GM23248 (cell line): ENCODE measurements at regions not wholly inside any gene's neighbourhood (a gene's known extent, or its start where the extent isn't known, plus 50 kb on each side); places are given as distances from the start of the nearest gene placed in this dataset.

ENCODE experiments used
- DNase-seq: peaks from one replicate; pipeline ENCODE4 v3.0.0-alpha.2; 2015
- H2AFZ ChIP-seq: fragments of 200-600 bp; sonication (generic); 2 replicates; pipeline ENCODE4 v1.6.1; 2016; ENCODE audit warnings: antibody characterized with exemption
- H3F3A ChIP-seq: fragments of 200-600 bp; sonication (generic); 2 replicates; pipeline ENCODE4 v1.6.1; 2016; ENCODE audit warnings: mild to moderate bottlenecking, antibody characterized with exemption, mixed run types; ENCODE audit not compliant: insufficient read depth
- H3K27ac ChIP-seq: fragments of 200-600 bp; sonication (generic); 2 replicates; pipeline ENCODE4 v1.5.1; 2016; ENCODE audit warnings: mild to moderate bottlenecking
- H3K27me3 ChIP-seq: fragments of 200-600 bp; sonication (generic); replicated peaks from 2 replicates; pipeline ENCODE4 v1.6.1; 2016; ENCODE audit warnings: mild to moderate bottlenecking; ENCODE audit not compliant: insufficient read depth
- H3K36me3 ChIP-seq: fragments of 200-600 bp; sonication (generic); 2 replicates; pipeline ENCODE4 v1.6.1; 2016; ENCODE audit warnings: low read depth, mild to moderate bottlenecking
- H3K4me1 ChIP-seq: fragments of 200-600 bp; sonication (generic); 2 replicates; pipeline ENCODE4 v1.6.1; 2016; ENCODE audit warnings: mild to moderate bottlenecking; ENCODE audit not compliant: insufficient read depth
- H3K4me2 ChIP-seq: fragments of 200-600 bp; sonication (generic); one replicate; pipeline ENCODE4 v1.6.1; 2016; ENCODE audit warnings: mild to moderate bottlenecking; ENCODE audit not compliant: unreplicated experiment
- H3K4me3 ChIP-seq: fragments of 200-600 bp; sonication (generic); 2 replicates; pipeline ENCODE4 v1.5.1; 2016; ENCODE audit warnings: mild to moderate bottlenecking
- H3K79me2 ChIP-seq: fragments of 200-600 bp; sonication (generic); 2 replicates; pipeline ENCODE4 v1.6.1; 2016; ENCODE audit warnings: mild to moderate bottlenecking; ENCODE audit not compliant: insufficient read depth
- H3K9ac ChIP-seq: fragments of 200-600 bp; sonication (generic); 2 replicates; pipeline ENCODE4 v1.6.1; 2016; ENCODE audit warnings: mild to moderate bottlenecking
- H3K9me2 ChIP-seq: fragments of 200-600 bp; sonication (generic); 2 replicates; pipeline ENCODE4 v1.6.1; 2016; ENCODE audit warnings: mixed run types, mild to moderate bottlenecking, moderate library complexity; ENCODE audit not compliant: insufficient read depth
- H3K9me3 ChIP-seq: fragments of 200-600 bp; sonication (generic); one replicate; pipeline ENCODE4 v1.6.1; 2017; ENCODE audit warnings: low read depth
- H4K20me1 ChIP-seq: fragments of 200-600 bp; sonication (generic); 2 replicates; pipeline ENCODE4 v1.6.0; 2016; ENCODE audit not compliant: insufficient read depth
- EZH2 ChIP-seq: fragments of 200-600 bp; sonication (generic); IDR thresholded peaks from 2 replicates; pipeline ENCODE4 v1.6.1; 2018; ENCODE audit warnings: antibody characterized with exemption, mild to moderate bottlenecking; ENCODE audit not compliant: insufficient read depth, poor library complexity, severe bottlenecking
- EZH2phosphoT487 ChIP-seq: fragments of 200-600 bp; sonication (generic); IDR thresholded peaks from 2 replicates; pipeline ENCODE4 v1.6.1; 2018; ENCODE audit warnings: antibody characterized with exemption, moderate library complexity, mild to moderate bottlenecking, low read depth; ENCODE audit not compliant: insufficient read depth
- WGBS, 2 experiments: methylation state at CpG; one replicate each; pipeline ENCODE4 v1.1.6; 2015 to 2017; ENCODE audit warnings: low lambda C conversion rate in 2 of 2, low coverage in 1 of 2; ENCODE audit errors: missing lambda C conversion rate in 2 of 2; 5-methylcytosine and 5-hydroxymethylcytosine counted together
- in situ Hi-C: fragments of 300-500 bp; cut with MboI; formaldehyde crosslinking; loops from 2 replicates; pipeline ENCODE4 v1.15.0; 2020

GRCh38 chr10:55098452-55098851 is 297.4 kb upstream of the PCDH15 start:
- Histone ChIP-seq H3K79me2 (no peaks in the 10 kb centered on the region), H3K27me3 (no peaks in the 10 kb centered on the region), H2AFZ (no peak overlapping the region), H3K9me3 (no peaks in the 10 kb centered on the region), H3K4me3 (no peak overlapping the region), H3K36me3 (no peaks in the 10 kb centered on the region), H3F3A (no peaks in the 10 kb centered on the region), H3K9me2 (no peaks in the 10 kb centered on the region), H3K4me2 (no peak overlapping the region), H4K20me1 (no peaks in the 10 kb centered on the region), H3K27ac (no peak overlapping the region), H3K4me1 (no peaks in the 10 kb centered on the region), H3K9ac (no peak overlapping the region)
- no peak for DNase-seq
- 68 to 74% methylated on average over 9 of the region's 9 CpGs for WGBS, 2 experiments
- in situ Hi-C loops, result no loop called here
- TF ChIP-seq EZH2 (no peak), EZH2phosphoT487 (no peak)

GRCh38 chr10:55091691-55092328 is 290.8 kb upstream of the PCDH15 start:
- no peaks in the 10 kb centered on the region for H3K79me2 ChIP-seq
- H3K4me1 ChIP-seq, result no peaks in the 10 kb centered on the region
- in situ Hi-C loops, result no loop called here
- no peak overlapping the region for H3K4me3 ChIP-seq
- H3K9ac ChIP-seq, result no peak overlapping the region
- H3F3A ChIP-seq, result no peaks in the 10 kb centered on the region
- no peak overlapping the region for H3K27ac ChIP-seq
- H3K9me3 ChIP-seq, result no peaks in the 10 kb centered on the region
- no peaks in the 10 kb centered on the region for H3K9me2 ChIP-seq
- H3K27me3 ChIP-seq, result no peaks in the 10 kb centered on the region
- no peak overlapping the region for H2AFZ ChIP-seq
- no peak for TF ChIP-seq EZH2
- no peak for TF ChIP-seq EZH2phosphoT487
- H4K20me1 ChIP-seq, result no peaks in the 10 kb centered on the region
- H3K36me3 ChIP-seq, result no peaks in the 10 kb centered on the region
- no peak overlapping the region for H3K4me2 ChIP-seq
- DNase-seq, result peak; percentile 47
- WGBS, 2 experiments, result 0% methylated on average over 1 of the region's 1 CpG

DNA sequence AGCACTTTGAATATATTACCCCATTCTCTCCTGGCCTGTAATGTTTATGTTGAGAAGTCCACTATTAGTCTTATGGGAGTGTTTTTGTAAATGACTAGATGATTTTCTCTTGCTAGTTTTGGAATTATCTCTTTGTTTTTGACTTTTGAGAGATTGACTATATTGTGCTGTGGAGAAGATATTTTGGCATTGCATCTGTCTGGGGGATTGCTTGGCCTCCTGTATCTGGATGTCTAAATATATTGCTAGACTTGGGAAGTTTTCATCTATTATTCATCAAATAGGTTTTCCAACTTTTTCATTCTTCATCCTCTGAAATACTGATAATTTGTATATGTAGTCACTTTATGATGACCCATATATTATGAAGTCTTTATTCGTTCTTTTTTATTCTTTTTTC is 277.1 kb upstream of the PCDH15 start:
- Histone ChIP-seq H3K9me3 (no peaks in the 10 kb centered on the region), H3K9me2 (no peaks in the 10 kb centered on the region), H4K20me1 (no peaks in the 10 kb centered on the region), H2AFZ (no peak overlapping the region), H3K27ac (no peak overlapping the region), H3K36me3 (no peaks in the 10 kb centered on the region), H3K4me3 (no peak overlapping the region), H3K79me2 (no peaks in the 10 kb centered on the region), H3K9ac (no peak overlapping the region), H3F3A (no peaks in the 10 kb centered on the region), H3K4me2 (no peak overlapping the region), H3K4me1 (no peaks in the 10 kb centered on the region), H3K27me3 (no peaks in the 10 kb centered on the region)
- in situ Hi-C loops, result no loop called here
- TF ChIP-seq EZH2 (no peak), EZH2phosphoT487 (no peak)
- no peak for DNase-seq
- 42 to 58% methylated on average over 1 of the region's 1 CpG for WGBS, 2 experiments

DNA sequence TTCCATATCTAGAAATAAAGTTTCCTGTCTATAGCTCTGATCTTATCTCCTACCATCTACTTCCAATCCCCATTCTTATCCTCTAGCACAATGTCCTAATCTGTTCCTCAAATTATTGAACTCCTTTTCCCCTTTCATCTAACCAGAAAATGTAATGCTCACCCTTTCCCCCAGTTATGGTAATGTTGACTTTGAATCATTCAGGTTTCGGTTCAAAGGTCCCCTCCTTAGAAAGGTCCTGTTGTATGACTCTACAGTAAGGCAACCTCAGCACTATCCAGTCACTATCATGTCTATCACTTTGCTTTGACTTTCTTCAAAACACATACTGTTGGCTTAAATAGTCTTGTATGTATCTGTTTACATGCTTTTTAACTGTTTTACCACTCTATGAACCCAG is 264.2 kb upstream of the PCDH15 start:
- Histone ChIP-seq H3K9me2 (no peaks in the 10 kb centered on the region), H3K9me3 (no peaks in the 10 kb centered on the region), H3K79me2 (no peaks in the 10 kb centered on the region), H3K36me3 (no peaks in the 10 kb centered on the region), H3F3A (no peaks in the 10 kb centered on the region), H3K4me3 (no peak overlapping the region), H3K4me2 (no peak overlapping the region), H3K9ac (no peak overlapping the region), H4K20me1 (no peaks in the 10 kb centered on the region), H3K27me3 (no peaks in the 10 kb centered on the region), H3K27ac (no peak overlapping the region), H2AFZ (no peak overlapping the region), H3K4me1 (no peaks in the 10 kb centered on the region)
- 45 to 58% methylated on average over 1 of the region's 1 CpG for WGBS, 2 experiments
- in situ Hi-C loops, result no loop called here
- TF ChIP-seq EZH2, result no peak
- TF ChIP-seq EZH2phosphoT487, result no peak
- no peak for DNase-seq

DNA sequence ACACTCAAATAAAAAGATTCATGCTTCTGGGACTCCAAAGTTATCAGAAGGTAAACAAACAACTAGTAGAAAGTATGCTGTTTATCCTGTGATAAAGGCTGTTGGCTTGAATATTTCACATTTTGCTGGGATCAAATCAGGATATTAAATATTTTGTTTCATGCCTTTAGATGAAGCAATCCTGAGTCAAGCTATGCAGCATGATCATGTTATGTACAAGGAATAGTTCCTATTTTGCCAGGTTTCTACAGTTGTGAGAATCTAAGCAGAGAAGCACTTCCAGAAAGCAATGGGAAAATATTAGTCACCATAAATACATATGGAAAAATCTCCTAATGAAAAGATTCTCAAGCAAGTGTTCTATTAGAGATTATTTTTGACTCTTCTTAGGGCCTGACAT is 262.8 kb upstream of the PCDH15 start:
- H2AFZ ChIP-seq, result no peak overlapping the region
- H3K79me2 ChIP-seq, result no peaks in the 10 kb centered on the region
- no peak overlapping the region for H3K4me2 ChIP-seq
- H3K4me3 ChIP-seq, result no peak overlapping the region
- H3K9me2 ChIP-seq, result no peaks in the 10 kb centered on the region
- no peaks in the 10 kb centered on the region for H3K4me1 ChIP-seq
- no peaks in the 10 kb centered on the region for H3K36me3 ChIP-seq
- no peak overlapping the region for H3K27ac ChIP-seq
- TF ChIP-seq EZH2phosphoT487 (no peak), EZH2 (no peak)
- H3K9ac ChIP-seq, result no peak overlapping the region
- no peaks in the 10 kb centered on the region for H3F3A ChIP-seq
- in situ Hi-C loops, result no loop called here
- peak; percentile 20 for DNase-seq
- H3K9me3 ChIP-seq, result no peaks in the 10 kb centered on the region
- no peaks in the 10 kb centered on the region for H4K20me1 ChIP-seq
- no peaks in the 10 kb centered on the region for H3K27me3 ChIP-seq
